PC-3 (cell line): ENCODE measurements at regions not wholly inside any gene's neighbourhood (a gene's known extent, or its start where the extent isn't known, plus 50 kb on each side); places are given as distances from the start of the nearest gene placed in this dataset.

Experiments
- ATAC-seq: fragments of 200-7000 bp; cut with Tn5 transposase; 2 replicates; pipeline ENCODE4 v1.9.1; 2020; ENCODE audit warnings: mild to moderate bottlenecking, moderate library complexity
- BruUV-seq: library from RNA; stranded (reverse); fragments of 400-500 nt; replicated peaks from 2 replicates; lab custom pipeline; 2021; lab: Mats Ljungman, UMichigan
- CTCF ChIA-PET: fragments of 300-600 bp; sonication (Branson Sonifier 250); formaldehyde crosslinking; loops from one replicate; lab custom pipeline; 2022; ENCODE audit warnings: antibody characterized with exemption; lab: Charles Lee
- POLR2A ChIA-PET: fragments of 300-600 bp; sonication (Branson Sonifier 250); formaldehyde crosslinking; loops from one replicate; lab custom pipeline; 2022; ENCODE audit warnings: antibody characterized with exemption; ENCODE audit not compliant: unreplicated experiment; lab: Charles Lee
- DNase-seq: peaks from one replicate; pipeline ENCODE4 v3.0.0-alpha.2; 2015
- H2AFZ ChIP-seq: fragments of 300-600 bp; sonication (generic); 2 replicates; pipeline ENCODE4 v1.6.0; 2016; ENCODE audit warnings: antibody characterized with exemption, low read length
- H3F3A ChIP-seq: fragments of 300-600 bp; sonication (generic); one replicate; pipeline ENCODE4 v1.6.0; 2017; ENCODE audit warnings: antibody characterized with exemption, low read length, control low read depth, mild to moderate bottlenecking; ENCODE audit not compliant: unreplicated experiment
- H3K27ac ChIP-seq: fragments of 300-600 bp; sonication (generic); 2 replicates; pipeline ENCODE4 v1.5.1; 2016; ENCODE audit warnings: mild to moderate bottlenecking, low read length
- H3K27me3 ChIP-seq: fragments of 300-600 bp; sonication (generic); 2 replicates; pipeline ENCODE4 v1.6.1; 2016; ENCODE audit warnings: low read length, mixed read lengths
- H3K36me3 ChIP-seq: fragments of 300-600 bp; sonication (generic); 2 replicates; pipeline ENCODE4 v1.6.1; 2016; ENCODE audit warnings: low read depth, mixed run types, low read length, mixed read lengths
- H3K4me1 ChIP-seq: fragments of 300-600 bp; sonication (generic); 2 replicates; pipeline ENCODE4 v1.5.1; 2016; ENCODE audit warnings: low read length; ENCODE audit not compliant: insufficient read depth
- H3K4me2 ChIP-seq: fragments of 300-600 bp; sonication (generic); 2 replicates; pipeline ENCODE4 v1.6.0; 2016; ENCODE audit warnings: low read length
- H3K4me3 ChIP-seq: fragments of 300-600 bp; sonication (generic); 2 replicates; pipeline ENCODE4 v1.5.1; 2016; ENCODE audit warnings: mild to moderate bottlenecking, low read length, mixed read lengths
- H3K79me2 ChIP-seq: fragments of 300-600 bp; sonication (generic); 2 replicates; pipeline ENCODE4 v1.6.1; 2017; ENCODE audit warnings: low read length, mixed read lengths
- H3K9ac ChIP-seq: fragments of 300-600 bp; sonication (generic); 2 replicates; pipeline ENCODE4 v1.6.0; 2016; ENCODE audit warnings: mild to moderate bottlenecking, low read length
- H3K9me2 ChIP-seq: fragments of 300-600 bp; sonication (generic); replicated peaks from 2 replicates; pipeline ENCODE4 v1.6.1; 2016; ENCODE audit warnings: mixed run types, low read length, mixed read lengths
- H3K9me3 ChIP-seq: fragments of 300-600 bp; sonication (generic); 2 replicates; pipeline ENCODE4 v1.6.1; 2016; ENCODE audit warnings: low read length, mixed read lengths
- H4K20me1 ChIP-seq: fragments of 300-600 bp; sonication (generic); 2 replicates; pipeline ENCODE4 v1.6.1; 2016; ENCODE audit warnings: low read length, mixed read lengths
- EZH2 ChIP-seq: fragments of 300-600 bp; sonication (generic); IDR thresholded peaks from one replicate; pipeline ENCODE4 v1.6.1; 2017; ENCODE audit warnings: antibody characterized with exemption, mild to moderate bottlenecking, low read length; ENCODE audit not compliant: unreplicated experiment
- EZH2phosphoT487 ChIP-seq: fragments of 300-600 bp; sonication (generic); IDR thresholded peaks from 2 replicates; pipeline ENCODE4 v1.6.1; 2018; ENCODE audit warnings: mild to moderate bottlenecking, antibody characterized with exemption, low read length, borderline replicate concordance
- intact Hi-C: fragments of 100-400 bp; cut with micrococcal nuclease; formaldehyde crosslinking; loops from 2 replicates; pipeline ENCODE4 v1.9.0; 2023
- TF ChIP-seq, protein P1 (sequence below): fragments of 300-600 bp; sonication (generic); conservative IDR thresholded peaks from 2 replicates; pipeline ENCODE4 v1.5.1; 2017; ENCODE audit warnings: antibody characterized with exemption, low read depth, mild to moderate bottlenecking, low read length

DNA sequence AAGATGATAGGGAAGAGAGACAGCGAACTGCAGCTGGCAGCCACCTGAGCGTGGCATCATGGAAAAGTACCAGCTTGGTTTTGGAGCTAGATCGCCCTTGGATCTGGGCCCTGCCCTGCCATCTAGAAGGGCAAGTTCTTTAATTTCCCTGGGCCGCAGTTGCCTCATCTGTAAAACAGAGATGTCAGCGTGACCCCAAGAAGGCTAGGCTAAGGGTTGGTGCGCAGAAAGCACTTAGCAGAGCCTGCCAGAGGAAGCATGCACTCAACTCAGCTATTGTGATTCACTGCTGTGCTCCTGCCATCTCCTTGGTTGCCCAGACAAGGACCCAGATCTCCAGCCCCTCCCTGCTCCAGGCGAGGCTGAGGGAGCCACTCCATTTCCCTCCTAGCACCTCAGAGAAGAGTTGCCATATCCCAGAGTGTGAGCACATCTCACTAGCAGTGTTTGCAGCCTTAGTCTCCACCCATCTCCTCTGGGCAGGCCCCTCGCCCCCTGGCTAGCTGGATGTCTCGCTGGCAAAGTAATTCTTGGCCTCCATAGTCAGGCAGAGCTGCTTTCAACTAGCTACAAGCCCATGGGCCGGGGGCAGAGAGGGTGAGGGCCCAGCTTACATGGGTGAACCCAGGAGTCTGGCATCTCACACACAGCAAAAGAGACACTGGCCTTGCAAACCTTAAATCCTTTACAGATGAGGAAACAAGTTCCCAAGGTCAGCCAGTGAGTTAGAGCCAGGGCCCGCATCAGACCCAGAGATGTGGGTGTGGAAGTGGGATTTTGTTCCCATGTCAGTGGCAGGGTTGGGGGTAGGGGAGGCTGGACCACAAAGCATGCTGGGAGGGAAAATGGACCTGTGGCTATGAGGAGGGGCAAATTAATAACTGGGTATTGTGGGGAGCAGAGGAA is 280.7 kb upstream of the TLE3 start:
- no peak for TF ChIP-seq EZH2phosphoT487
- no peak for TF ChIP-seq EZH2
- TF ChIP-seq, protein P1, sequence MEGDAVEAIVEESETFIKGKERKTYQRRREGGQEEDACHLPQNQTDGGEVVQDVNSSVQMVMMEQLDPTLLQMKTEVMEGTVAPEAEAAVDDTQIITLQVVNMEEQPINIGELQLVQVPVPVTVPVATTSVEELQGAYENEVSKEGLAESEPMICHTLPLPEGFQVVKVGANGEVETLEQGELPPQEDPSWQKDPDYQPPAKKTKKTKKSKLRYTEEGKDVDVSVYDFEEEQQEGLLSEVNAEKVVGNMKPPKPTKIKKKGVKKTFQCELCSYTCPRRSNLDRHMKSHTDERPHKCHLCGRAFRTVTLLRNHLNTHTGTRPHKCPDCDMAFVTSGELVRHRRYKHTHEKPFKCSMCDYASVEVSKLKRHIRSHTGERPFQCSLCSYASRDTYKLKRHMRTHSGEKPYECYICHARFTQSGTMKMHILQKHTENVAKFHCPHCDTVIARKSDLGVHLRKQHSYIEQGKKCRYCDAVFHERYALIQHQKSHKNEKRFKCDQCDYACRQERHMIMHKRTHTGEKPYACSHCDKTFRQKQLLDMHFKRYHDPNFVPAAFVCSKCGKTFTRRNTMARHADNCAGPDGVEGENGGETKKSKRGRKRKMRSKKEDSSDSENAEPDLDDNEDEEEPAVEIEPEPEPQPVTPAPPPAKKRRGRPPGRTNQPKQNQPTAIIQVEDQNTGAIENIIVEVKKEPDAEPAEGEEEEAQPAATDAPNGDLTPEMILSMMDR, result no peak
- DNase-seq, result no peak
- intact Hi-C loops, result no loop called here
- no peaks in the 10 kb centered on the region for H3K9me3 ChIP-seq
- ChIA-PET POLR2A (no interaction called here), CTCF (no interaction called here)
- H3K9ac ChIP-seq, result no peak overlapping the region
- H2AFZ ChIP-seq, result no peak overlapping the region
- no peaks in the 10 kb centered on the region for H3K27me3 ChIP-seq
- H3K36me3 ChIP-seq, result no peaks in the 10 kb centered on the region
- no peaks in the 10 kb centered on the region for H4K20me1 ChIP-seq
- no peaks in the 10 kb centered on the region for H3K9me2 ChIP-seq
- no TSS peak for BruUV-seq
- ATAC-seq, result no peak
- H3K79me2 ChIP-seq, result no peaks in the 10 kb centered on the region
- no peak overlapping the region for H3K4me2 ChIP-seq
- H3K4me1 ChIP-seq, result peaks cover 17% of the 10 kb centered on the region
- no peak overlapping the region for H3K27ac ChIP-seq
- no peak overlapping the region for H3K4me3 ChIP-seq
- H3F3A ChIP-seq, result no peaks in the 10 kb centered on the region

DNA sequence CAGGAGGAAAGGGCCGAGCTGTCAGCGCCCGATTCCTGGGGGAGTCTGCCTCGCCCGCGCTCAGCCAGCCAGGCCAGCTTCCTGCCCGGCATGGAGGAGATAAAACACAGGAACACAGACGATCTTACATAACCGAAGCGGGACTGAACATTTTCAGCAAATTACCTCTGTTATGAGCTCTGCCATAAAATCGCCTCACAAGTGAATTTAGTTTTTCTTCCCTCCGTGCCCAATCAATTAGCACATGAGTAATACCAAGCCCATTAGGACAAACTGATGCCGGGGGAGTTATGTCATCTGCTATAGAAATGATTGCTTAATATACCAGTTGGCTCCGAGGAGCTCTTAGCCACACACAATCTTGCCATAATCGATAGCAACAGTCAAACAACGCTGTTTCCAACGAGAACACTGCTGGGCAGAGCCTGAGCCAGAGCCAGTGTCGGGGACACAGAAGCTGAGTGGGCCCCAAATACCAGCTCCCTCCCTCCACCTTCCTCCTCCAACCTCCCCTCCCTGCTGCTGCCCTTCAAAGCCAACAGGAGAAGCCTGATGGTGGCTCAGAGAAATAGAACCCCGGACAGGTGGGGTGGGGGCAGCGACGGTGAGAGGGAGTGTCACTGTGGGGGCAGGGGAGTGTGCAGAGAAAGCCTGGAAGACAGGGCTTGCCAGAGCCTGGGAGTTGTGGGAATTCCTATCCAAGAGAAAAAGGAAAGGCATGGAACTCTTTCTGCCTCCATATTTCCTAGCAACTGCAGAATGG is 279.4 kb upstream of the TLE3 start:
- Histone ChIP-seq H4K20me1 (no peaks in the 10 kb centered on the region), H3K4me2 (no peak overlapping the region), H3K4me1 (peaks cover 17% of the 10 kb centered on the region), H3F3A (no peaks in the 10 kb centered on the region), H3K9me3 (no peaks in the 10 kb centered on the region), H3K79me2 (no peaks in the 10 kb centered on the region), H3K4me3 (no peak overlapping the region), H3K9me2 (no peaks in the 10 kb centered on the region), H2AFZ (no peak overlapping the region), H3K36me3 (no peaks in the 10 kb centered on the region), H3K27ac (no peak overlapping the region), H3K27me3 (no peaks in the 10 kb centered on the region), H3K9ac (no peak overlapping the region)
- no peak for DNase-seq
- TF ChIP-seq, protein P1, result no peak
- no peak for TF ChIP-seq EZH2phosphoT487
- no peak for TF ChIP-seq EZH2
- ChIA-PET CTCF (no interaction called here), POLR2A (no interaction called here)
- no peak for ATAC-seq
- intact Hi-C loops, result no loop called here
- BruUV-seq, result no TSS peak
